A673 (cell line): ENCODE measurements at regions not wholly inside any gene's neighbourhood (a gene's known extent, or its start where the extent isn't known, plus 50 kb on each side); places are given as distances from the start of the nearest gene placed in this dataset.

Source experiments
- BruUV-seq: library from RNA; stranded (reverse); fragments of 400-500 nt; replicated peaks from 2 replicates; lab custom pipeline; 2021; lab: Mats Ljungman, UMichigan
- CTCF ChIA-PET: fragments of 300-600 bp; sonication (Branson Sonifier 250); formaldehyde crosslinking; loops from one replicate; lab custom pipeline; 2022; ENCODE audit warnings: antibody characterized with exemption; lab: Charles Lee
- POLR2A ChIA-PET: fragments of 300-600 bp; sonication (Branson Sonifier 250); formaldehyde crosslinking; loops from one replicate; lab custom pipeline; 2022; ENCODE audit warnings: antibody characterized with exemption; ENCODE audit not compliant: low non-redundant PET; lab: Charles Lee
- DNase-seq: peaks from one replicate; pipeline ENCODE4 v3.0.0-alpha.2; 2015; ENCODE audit warnings: low spot score
- H3K27ac ChIP-seq: fragments of 200-600 bp; sonication (generic); 2 replicates; pipeline ENCODE4 v1.5.1; 2016; ENCODE audit warnings: mixed run types, low read depth, mild to moderate bottlenecking, mixed read lengths, antibody characterized with exemption, low read length; ENCODE audit not compliant: poor library complexity, severe bottlenecking
- H3K27me3 ChIP-seq: fragments of 200-600 bp; sonication (generic); replicated peaks from 2 replicates; pipeline ENCODE4 v1.6.1; 2017; ENCODE audit warnings: mixed run types, low read depth, mild to moderate bottlenecking, mixed read lengths, antibody characterized with exemption, low read length; ENCODE audit not compliant: insufficient read depth, poor library complexity
- H3K36me3 ChIP-seq: fragments of 200-600 bp; sonication (generic); 2 replicates; pipeline ENCODE4 v1.6.1; 2016; ENCODE audit warnings: mixed run types, mild to moderate bottlenecking, mixed read lengths, antibody characterized with exemption, low read length; ENCODE audit not compliant: insufficient read depth, poor library complexity, severe bottlenecking
- H3K4me1 ChIP-seq: fragments of 200-600 bp; sonication (generic); 2 replicates; pipeline ENCODE4 v1.6.1; 2017; ENCODE audit warnings: mixed run types, mild to moderate bottlenecking, mixed read lengths, antibody characterized with exemption, low read length; ENCODE audit not compliant: insufficient read depth, poor library complexity, severe bottlenecking
- H3K4me3 ChIP-seq: fragments of 200-600 bp; sonication (generic); 2 replicates; pipeline ENCODE4 v1.5.1; 2016; ENCODE audit warnings: low read depth, mixed run types, mild to moderate bottlenecking, mixed read lengths, low read length; ENCODE audit not compliant: poor library complexity, severe bottlenecking
- H3K9me3 ChIP-seq: fragments of 200-600 bp; sonication (generic); 2 replicates; pipeline ENCODE4 v1.6.1; 2016; ENCODE audit warnings: mixed run types, low read depth, mild to moderate bottlenecking, mixed read lengths, antibody characterized with exemption, low read length; ENCODE audit not compliant: poor library complexity, severe bottlenecking
- EZH2 ChIP-seq: fragments of 200-600 bp; sonication (generic); IDR thresholded peaks from 2 replicates; pipeline ENCODE4 v1.6.1; 2017; ENCODE audit warnings: borderline replicate concordance, low read depth, mild to moderate bottlenecking, mixed read lengths, antibody characterized with exemption, low read length; ENCODE audit not compliant: poor library complexity, severe bottlenecking
- intact Hi-C: fragments of 100-400 bp; cut with micrococcal nuclease; formaldehyde crosslinking; loops from one replicate; pipeline ENCODE4 v1.10.0; 2022; ENCODE audit not compliant: unreplicated experiment
- TF ChIP-seq, protein P1 (sequence below): fragments of 300-800, 200-600 bp; sonication (generic); conservative IDR thresholded peaks from 2 replicates; pipeline ENCODE4 v1.5.1; 2017; ENCODE audit warnings: low read depth, mild to moderate bottlenecking, antibody characterized with exemption, low read length, moderate library complexity, mixed read lengths

GRCh38 chr5:2168601-2169429 lies 286.1 kb upstream of the IRX4 start:
- no TSS peak for BruUV-seq
- H3K27me3 ChIP-seq = peaks cover 56% of the 10 kb centered on the region

GRCh38 chr5:2167671-2168070 lies 284.9 kb upstream of the IRX4 start:
- H3K4me3 ChIP-seq = no peak overlapping the region
- H3K27ac ChIP-seq = no peak overlapping the region
- BruUV-seq = no TSS peak
- CTCF ChIA-PET = no interaction called here
- H3K27me3 ChIP-seq = peaks cover 44% of the 10 kb centered on the region
- TF ChIP-seq EZH2 = no peak
- TF ChIP-seq, protein P1, sequence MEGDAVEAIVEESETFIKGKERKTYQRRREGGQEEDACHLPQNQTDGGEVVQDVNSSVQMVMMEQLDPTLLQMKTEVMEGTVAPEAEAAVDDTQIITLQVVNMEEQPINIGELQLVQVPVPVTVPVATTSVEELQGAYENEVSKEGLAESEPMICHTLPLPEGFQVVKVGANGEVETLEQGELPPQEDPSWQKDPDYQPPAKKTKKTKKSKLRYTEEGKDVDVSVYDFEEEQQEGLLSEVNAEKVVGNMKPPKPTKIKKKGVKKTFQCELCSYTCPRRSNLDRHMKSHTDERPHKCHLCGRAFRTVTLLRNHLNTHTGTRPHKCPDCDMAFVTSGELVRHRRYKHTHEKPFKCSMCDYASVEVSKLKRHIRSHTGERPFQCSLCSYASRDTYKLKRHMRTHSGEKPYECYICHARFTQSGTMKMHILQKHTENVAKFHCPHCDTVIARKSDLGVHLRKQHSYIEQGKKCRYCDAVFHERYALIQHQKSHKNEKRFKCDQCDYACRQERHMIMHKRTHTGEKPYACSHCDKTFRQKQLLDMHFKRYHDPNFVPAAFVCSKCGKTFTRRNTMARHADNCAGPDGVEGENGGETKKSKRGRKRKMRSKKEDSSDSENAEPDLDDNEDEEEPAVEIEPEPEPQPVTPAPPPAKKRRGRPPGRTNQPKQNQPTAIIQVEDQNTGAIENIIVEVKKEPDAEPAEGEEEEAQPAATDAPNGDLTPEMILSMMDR = no peak
- no peak for DNase-seq
- no peaks in the 10 kb centered on the region for H3K9me3 ChIP-seq
- H3K36me3 ChIP-seq = no peaks in the 10 kb centered on the region
- POLR2A ChIA-PET = no interaction called here
- H3K4me1 ChIP-seq = no peaks in the 10 kb centered on the region
- intact Hi-C loops = no loop called here

More at GRCh38 chr5:2168601-2169429, 286.1 kb upstream of the IRX4 start:
- no peak for DNase-seq
- Histone ChIP-seq H3K9me3 (no peaks in the 10 kb centered on the region), H3K36me3 (no peaks in the 10 kb centered on the region), H3K4me1 (no peaks in the 10 kb centered on the region), H3K4me3 (no peak overlapping the region), H3K27ac (no peak overlapping the region)
- CTCF ChIA-PET = no interaction called here
- POLR2A ChIA-PET = no interaction called here
- intact Hi-C loops = no loop called here
- TF ChIP-seq, protein P1 = no peak
- no peak for TF ChIP-seq EZH2

- Histone ChIP-seq H3K9me3 (no peaks in the 10 kb centered on the region), H3K27me3 (peaks cover 38% of the 10 kb centered on the region), H3K4me3 (no peak overlapping the region), H3K36me3 (no peaks in the 10 kb centered on the region), H3K27ac (no peak overlapping the region), H3K4me1 (no peaks in the 10 kb centered on the region)
- DNase-seq = no peak
- POLR2A ChIA-PET = no interaction called here
- TF ChIP-seq, protein P1 = no peak
- no peak for TF ChIP-seq EZH2
- BruUV-seq = no TSS peak
- CTCF ChIA-PET = no interaction called here
- intact Hi-C loops = no loop called here
These were observed 284.3 kb upstream of the IRX4 start for GRCh38 chr5:2166979-2167377.
